ENCODE measurements at regions not wholly inside any gene's neighbourhood (a gene's known extent, or its start where the extent isn't known, plus 50 kb on each side); places are given as distances from the start of the nearest gene placed in this dataset.

GRCh38 chr10:131451407-131452015, 140.0 kb upstream of the TCERG1L start:
- peak; percentile 52 for DNase-seq (ENCODE audit: low spot score)
- no peak for TF ChIP-seq CTCF (IDR thresholded peaks at IDR 0.05)
- H3K27ac ChIP-seq, result no peak overlapping the region
- H3K4me3 ChIP-seq, result no peak overlapping the region

GRCh38 chr10:131452926-131453720, 141.6 kb upstream of the TCERG1L start:
- peak overlapping the region; percentile 63 for H3K4me3 ChIP-seq
- no peak overlapping the region for H3K27ac ChIP-seq
- DNase-seq (ENCODE audit: low spot score), result peak; percentile 65
- no peak for TF ChIP-seq CTCF (IDR thresholded peaks at IDR 0.05)

GRCh38 chr10:131453721-131454634, 142.5 kb upstream of the TCERG1L start:
- Histone ChIP-seq H3K27ac (no peak overlapping the region), H3K4me3 (peak overlapping the region; percentile 63)
- peak; percentile 71 for DNase-seq (ENCODE audit: low spot score)
- TF ChIP-seq CTCF (IDR thresholded peaks at IDR 0.05), result peak; percentile 61

- no peak for TF ChIP-seq CTCF (IDR thresholded peaks at IDR 0.05)
- Histone ChIP-seq H3K4me3 (no peak overlapping the region), H3K27ac (no peak overlapping the region)
- DNase-seq (ENCODE audit: low spot score), result peak; percentile 33
These were observed 144.9 kb upstream of the TCERG1L start for GRCh38 chr10:131456411-131456810.

- peak; percentile 38 for DNase-seq (ENCODE audit: low spot score)
- Histone ChIP-seq H3K4me3 (no peak overlapping the region), H3K27ac (no peak overlapping the region)
- no peak for TF ChIP-seq CTCF (IDR thresholded peaks at IDR 0.05)
These were observed 149.6 kb upstream of the TCERG1L start for GRCh38 chr10:131461093-131461492.

GRCh38 chr10:131464789-131465188, 153.3 kb upstream of the TCERG1L start:
- no peak overlapping the region for H3K4me3 ChIP-seq
- DNase-seq (ENCODE audit: low spot score), result no peak
- no peak overlapping the region for H3K27ac ChIP-seq
- TF ChIP-seq CTCF (IDR thresholded peaks at IDR 0.05), result no peak
